ENCODE measurements at regions not wholly inside any gene's neighbourhood (a gene's known extent, or its start where the extent isn't known, plus 50 kb on each side); places are given as distances from the start of the nearest gene placed in this dataset.

- H3K36me3 ChIP-seq = no peaks in the 10 kb centered on the region
- no peak for TF ChIP-seq POLR2A (IDR thresholded peaks at IDR 0.05)
- H3K27ac ChIP-seq = no peak overlapping the region
- H3K4me3 ChIP-seq = no peak overlapping the region
- H3K27me3 ChIP-seq = no peaks in the 10 kb centered on the region
- no peaks in the 10 kb centered on the region for H3K9me3 ChIP-seq
- no peak for DNase-seq (ENCODE audit: low spot score in 2 of 2)
- H3K4me1 ChIP-seq = no peaks in the 10 kb centered on the region
Measured at GRCh38 chr6:121020656-121021055, 313.6 kb downstream of the TBC1D32 start.

- H3K9me3 ChIP-seq = peaks cover 0 to 5% (median 0%) of the 10 kb centered on the region in 4 donors
- TF ChIP-seq POLR2A (IDR thresholded peaks at IDR 0.05) (no peak), EP300 (IDR thresholded peaks at IDR 0.05) (no peak), CTCF (IDR thresholded peaks at IDR 0.05) (no peak)
Measured at GRCh38 chr6:121008553-121008952, 325.7 kb downstream of the TBC1D32 start.

GRCh38 chr6:121006024-121006423 is 328.3 kb downstream of the TBC1D32 start:
- TF ChIP-seq EP300 (IDR thresholded peaks at IDR 0.05) (no peak), CTCF (IDR thresholded peaks at IDR 0.05) (no peak), POLR2A (IDR thresholded peaks at IDR 0.05) (no peak)
- WGBS, 2 donors = 73 to 97% methylated on average over 2 of the region's 2 CpGs

More at GRCh38 chr6:121008553-121008952, 325.7 kb downstream of the TBC1D32 start:
- Histone ChIP-seq H3K36me3 (no peaks in the 10 kb centered on the region), H3K4me1 (no peaks in the 10 kb centered on the region), H3K27ac (no peak overlapping the region), H3K4me3 (no peak overlapping the region), H3K27me3 (no peaks in the 10 kb centered on the region)
- DNase-seq (ENCODE audit: low spot score in 2 of 2) = no peak

GRCh38 chr6:121000381-121000780 is 333.9 kb downstream of the TBC1D32 start:
- Histone ChIP-seq H3K27me3 (no peaks in the 10 kb centered on the region), H3K9me3 (peaks cover 0 to 22% (median 1%) of the 10 kb centered on the region in 4 donors), H3K4me1 (no peaks in the 10 kb centered on the region), H3K4me3 (no peak overlapping the region), H3K36me3 (no peaks in the 10 kb centered on the region), H3K27ac (no peak overlapping the region)
- DNase-seq (ENCODE audit: low spot score in 2 of 2) = no peak
- 21 to 23% methylated on average over 5 of the region's 5 CpGs for WGBS, 2 donors
- TF ChIP-seq POLR2A (IDR thresholded peaks at IDR 0.05) (no peak), EP300 (IDR thresholded peaks at IDR 0.05) (no peak), CTCF (IDR thresholded peaks at IDR 0.05) (no peak)

More at GRCh38 chr6:121006024-121006423, 328.3 kb downstream of the TBC1D32 start:
- Histone ChIP-seq H3K9me3 (peaks cover 0 to 22% (median 1%) of the 10 kb centered on the region in 4 donors), H3K36me3 (no peaks in the 10 kb centered on the region), H3K4me1 (no peaks in the 10 kb centered on the region), H3K27me3 (no peaks in the 10 kb centered on the region), H3K4me3 (no peak overlapping the region), H3K27ac (no peak overlapping the region)
- no peak for DNase-seq (ENCODE audit: low spot score in 2 of 2)

- TF ChIP-seq EP300 (IDR thresholded peaks at IDR 0.05) = no peak
- no peak for TF ChIP-seq POLR2A (IDR thresholded peaks at IDR 0.05)
- no peak for TF ChIP-seq CTCF (IDR thresholded peaks at IDR 0.05)
- H3K4me1 ChIP-seq = no peaks in the 10 kb centered on the region
- H3K27ac ChIP-seq = no peak overlapping the region
- H3K36me3 ChIP-seq = no peaks in the 10 kb centered on the region
- no peaks in the 10 kb centered on the region for H3K27me3 ChIP-seq
- H3K4me3 ChIP-seq = no peak overlapping the region
- no peaks in the 10 kb centered on the region for H3K9me3 ChIP-seq
- DNase-seq (ENCODE audit: low spot score in 2 of 2) = no peak
- 53 to 64% methylated on average over 5 of the region's 5 CpGs for WGBS, 2 donors
Measured at GRCh38 chr6:120996340-120996739, 337.9 kb downstream of the TBC1D32 start.

- no peak overlapping the region for H3K27ac ChIP-seq
- no peaks in the 10 kb centered on the region for H3K4me1 ChIP-seq
- no peak for TF ChIP-seq CTCF (IDR thresholded peaks at IDR 0.05)
- TF ChIP-seq EP300 (IDR thresholded peaks at IDR 0.05) = no peak
- no peak for TF ChIP-seq POLR2A (IDR thresholded peaks at IDR 0.05)
- WGBS, 2 donors = 62 to 63% methylated on average over 4 of the region's 4 CpGs
- no peak for DNase-seq (ENCODE audit: low spot score in 2 of 2)
- no peak overlapping the region for H3K4me3 ChIP-seq
- no peaks in the 10 kb centered on the region for H3K9me3 ChIP-seq
- H3K36me3 ChIP-seq = no peaks in the 10 kb centered on the region
- H3K27me3 ChIP-seq = no peaks in the 10 kb centered on the region
Measured at GRCh38 chr6:120994573-120994967, 339.7 kb downstream of the TBC1D32 start.

Measured in tibial nerve (tissue), 4 donors.